ENCODE measurements at regions not wholly inside any gene's neighbourhood (a gene's known extent, or its start where the extent isn't known, plus 50 kb on each side); places are given as distances from the start of the nearest gene placed in this dataset.

GRCh38 chr2:64284751-64285150 is 140.5 kb upstream of the PELI1 start:
- DNase-seq (ENCODE audit: low read depth in 6 of 9, low spot score in 9 of 9) = peak in 4 of 9 donors; percentile 22 to 47 (median 27)
- peaks cover 0 to 11% of the 10 kb centered on the region in 2 donors for H3K9me3 ChIP-seq (ENCODE audit: control insufficient read depth in 2 of 2, insufficient read depth in 1 of 2, low read length in 1 of 2)
- WGBS = 59% methylated on average over 3 of the region's 3 CpGs
- no peak overlapping the region for H3K4me3 ChIP-seq (ENCODE audit: low read length in 2 of 2)
- H3K36me3 ChIP-seq (ENCODE audit: control insufficient read depth in 2 of 2, insufficient read depth in 2 of 2, low read length in 1 of 2) = no peaks in the 10 kb centered on the region
- no peaks in the 10 kb centered on the region for H3K27me3 ChIP-seq (ENCODE audit: control insufficient read depth in 2 of 2, insufficient read depth in 1 of 2, low read length in 1 of 2)
- H3K4me1 ChIP-seq (ENCODE audit: control insufficient read depth in 2 of 2, insufficient read depth in 2 of 2, low read length in 2 of 2) = peaks cover 24 to 34% of the 10 kb centered on the region in 2 donors
- H3K27ac ChIP-seq (ENCODE audit: low read depth in 1 of 2, low read length in 1 of 2) = peak overlapping the region; percentile 48 to 93

DNA sequence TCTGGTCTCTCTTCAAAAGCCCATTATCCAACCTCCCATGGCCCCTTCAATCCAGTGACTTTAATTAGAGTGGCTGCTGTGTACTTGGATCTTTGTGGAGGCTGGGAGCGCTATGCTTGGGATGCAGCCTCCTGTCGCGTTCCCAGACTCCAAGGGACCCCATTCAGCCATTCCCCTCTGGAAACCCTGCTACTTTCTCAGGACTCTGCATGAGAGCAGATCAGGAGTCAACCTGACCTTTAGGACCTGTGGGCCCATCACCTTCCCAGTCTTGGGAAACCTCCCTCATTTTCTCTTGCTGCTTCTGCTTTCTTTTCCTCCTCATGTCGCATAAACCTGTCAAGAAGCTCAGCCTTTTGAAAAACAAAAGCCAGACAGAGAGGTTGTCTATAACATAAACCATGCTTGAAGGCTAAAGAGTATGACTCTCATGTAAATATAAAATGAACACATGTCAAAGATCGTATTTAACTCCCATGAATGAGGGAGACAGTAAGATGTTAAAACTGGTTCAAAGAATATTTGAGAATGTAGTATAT is 143.1 kb upstream of the PELI1 start:
- DNase-seq (ENCODE audit: low read depth in 6 of 9, low spot score in 9 of 9) = no peak
- H3K4me3 ChIP-seq (ENCODE audit: low read length in 2 of 2) = no peak overlapping the region
- H3K9me3 ChIP-seq (ENCODE audit: control insufficient read depth in 2 of 2, insufficient read depth in 1 of 2, low read length in 1 of 2) = peaks cover 0 to 11% of the 10 kb centered on the region in 2 donors
- no peak overlapping the region for H3K27ac ChIP-seq (ENCODE audit: low read depth in 1 of 2, low read length in 1 of 2)
- WGBS = 97% methylated on average over 5 of the region's 5 CpGs
- no peaks in the 10 kb centered on the region for H3K27me3 ChIP-seq (ENCODE audit: control insufficient read depth in 2 of 2, insufficient read depth in 1 of 2, low read length in 1 of 2)
- H3K36me3 ChIP-seq (ENCODE audit: control insufficient read depth in 2 of 2, insufficient read depth in 2 of 2, low read length in 1 of 2) = no peaks in the 10 kb centered on the region
- H3K4me1 ChIP-seq (ENCODE audit: control insufficient read depth in 2 of 2, insufficient read depth in 2 of 2, low read length in 2 of 2) = peaks cover 24 to 34% of the 10 kb centered on the region in 2 donors

DNA sequence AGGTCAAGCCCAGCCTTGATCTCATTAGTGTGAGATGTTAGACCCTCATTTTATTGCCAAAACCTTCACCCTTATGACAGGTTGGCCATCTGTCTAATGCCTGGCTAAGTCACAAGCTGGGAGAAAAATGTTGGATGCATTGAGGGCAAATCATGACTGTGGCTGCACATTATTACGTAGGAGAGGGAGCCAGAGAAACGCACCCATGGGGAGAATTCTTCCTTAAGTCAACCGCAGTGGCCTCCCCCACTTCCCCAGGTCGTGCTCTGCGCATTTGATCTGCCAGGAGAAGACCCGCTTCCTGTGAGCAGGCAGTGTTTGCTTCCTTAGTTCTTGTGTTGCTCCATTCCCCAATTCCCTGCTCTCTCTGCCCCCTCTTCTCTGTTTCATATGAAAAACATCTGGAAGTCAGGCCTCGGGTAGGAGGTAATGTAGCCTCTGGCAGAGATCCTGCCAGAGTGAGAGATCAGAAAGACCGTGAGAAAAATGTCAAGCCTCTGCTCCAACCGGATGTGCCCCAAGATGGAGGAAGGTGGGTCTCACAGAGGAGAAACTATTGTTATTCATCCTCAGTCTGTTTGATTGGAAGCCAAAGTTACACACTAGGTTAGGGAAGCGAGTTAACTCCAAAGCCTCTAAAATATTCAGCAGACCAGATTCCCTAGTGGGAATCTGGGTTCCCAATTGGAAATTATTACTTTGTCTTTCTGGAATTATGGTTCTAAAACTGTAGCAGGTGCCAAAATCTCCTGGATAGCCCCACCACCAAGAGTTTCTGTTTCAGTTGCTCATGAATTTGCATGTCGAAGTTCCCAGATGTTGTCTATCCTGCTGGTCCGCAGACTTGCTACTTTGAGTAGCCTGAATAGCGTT is 144.3 kb upstream of the PELI1 start:
- DNase-seq (ENCODE audit: low read depth in 6 of 9, low spot score in 9 of 9) = no peak
- Histone ChIP-seq H3K4me1 (ENCODE audit: control insufficient read depth in 2 of 2, insufficient read depth in 2 of 2, low read length in 2 of 2) (peaks cover 18 to 23% of the 10 kb centered on the region in 2 donors), H3K36me3 (ENCODE audit: control insufficient read depth in 2 of 2, insufficient read depth in 2 of 2, low read length in 1 of 2) (no peaks in the 10 kb centered on the region), H3K27ac (ENCODE audit: low read depth in 1 of 2, low read length in 1 of 2) (no peak overlapping the region), H3K27me3 (ENCODE audit: control insufficient read depth in 2 of 2, insufficient read depth in 1 of 2, low read length in 1 of 2) (no peaks in the 10 kb centered on the region), H3K4me3 (ENCODE audit: low read length in 2 of 2) (no peak overlapping the region), H3K9me3 (ENCODE audit: control insufficient read depth in 2 of 2, insufficient read depth in 1 of 2, low read length in 1 of 2) (no peaks in the 10 kb centered on the region)
- WGBS = 84% methylated on average over 13 of the region's 13 CpGs

- H3K27me3 ChIP-seq (ENCODE audit: control insufficient read depth in 2 of 2, insufficient read depth in 1 of 2, low read length in 1 of 2) = no peaks in the 10 kb centered on the region
- no peaks in the 10 kb centered on the region for H3K9me3 ChIP-seq (ENCODE audit: control insufficient read depth in 2 of 2, insufficient read depth in 1 of 2, low read length in 1 of 2)
- WGBS = 93% methylated on average over 5 of the region's 5 CpGs
- no peaks in the 10 kb centered on the region for H3K36me3 ChIP-seq (ENCODE audit: control insufficient read depth in 2 of 2, insufficient read depth in 2 of 2, low read length in 1 of 2)
- no peak overlapping the region for H3K27ac ChIP-seq (ENCODE audit: low read depth in 1 of 2, low read length in 1 of 2)
- peaks cover 11 to 16% of the 10 kb centered on the region in 2 donors for H3K4me1 ChIP-seq (ENCODE audit: control insufficient read depth in 2 of 2, insufficient read depth in 2 of 2, low read length in 2 of 2)
- DNase-seq (ENCODE audit: low read depth in 6 of 9, low spot score in 9 of 9) = no peak
- no peak overlapping the region for H3K4me3 ChIP-seq (ENCODE audit: low read length in 2 of 2)
Measured at GRCh38 chr2:64289251-64289650, 145.0 kb upstream of the PELI1 start.

DNA sequence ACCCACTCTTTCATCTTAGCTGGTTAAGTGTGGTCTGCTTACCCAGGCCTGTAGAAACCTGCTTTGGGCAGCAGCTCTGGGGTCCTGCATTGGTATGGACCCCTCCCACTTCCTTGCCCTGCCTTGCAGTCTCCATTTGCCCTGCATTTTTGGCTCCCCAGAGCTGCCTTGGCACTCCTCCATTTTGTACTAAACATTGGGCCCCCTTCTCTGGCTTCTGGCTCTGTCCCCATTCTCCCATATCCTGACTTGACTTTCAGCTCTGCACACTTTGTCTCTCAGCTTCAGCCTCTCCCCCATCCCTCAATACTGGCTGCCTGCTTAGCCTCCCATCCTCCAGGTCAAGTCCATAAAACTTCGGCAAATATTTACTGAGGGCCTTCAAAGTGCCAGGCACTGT is 145.5 kb upstream of the PELI1 start:
- H3K27me3 ChIP-seq (ENCODE audit: control insufficient read depth in 2 of 2, insufficient read depth in 1 of 2, low read length in 1 of 2) = no peaks in the 10 kb centered on the region
- WGBS = 100% methylated on average over 1 of the region's 1 CpG
- no peak overlapping the region for H3K4me3 ChIP-seq (ENCODE audit: low read length in 2 of 2)
- DNase-seq (ENCODE audit: low read depth in 6 of 9, low spot score in 9 of 9) = no peak
- H3K27ac ChIP-seq (ENCODE audit: low read depth in 1 of 2, low read length in 1 of 2) = no peak overlapping the region
- H3K36me3 ChIP-seq (ENCODE audit: control insufficient read depth in 2 of 2, insufficient read depth in 2 of 2, low read length in 1 of 2) = no peaks in the 10 kb centered on the region
- H3K4me1 ChIP-seq (ENCODE audit: control insufficient read depth in 2 of 2, insufficient read depth in 2 of 2, low read length in 2 of 2) = peaks cover 7 to 11% of the 10 kb centered on the region in 2 donors
- H3K9me3 ChIP-seq (ENCODE audit: control insufficient read depth in 2 of 2, insufficient read depth in 1 of 2, low read length in 1 of 2) = no peaks in the 10 kb centered on the region

- H3K9me3 ChIP-seq (ENCODE audit: control insufficient read depth in 2 of 2, insufficient read depth in 1 of 2, low read length in 1 of 2) = no peaks in the 10 kb centered on the region
- no peak overlapping the region for H3K4me3 ChIP-seq (ENCODE audit: low read length in 2 of 2)
- H3K36me3 ChIP-seq (ENCODE audit: control insufficient read depth in 2 of 2, insufficient read depth in 2 of 2, low read length in 1 of 2) = no peaks in the 10 kb centered on the region
- no peak overlapping the region for H3K27ac ChIP-seq (ENCODE audit: low read depth in 1 of 2, low read length in 1 of 2)
- H3K27me3 ChIP-seq (ENCODE audit: control insufficient read depth in 2 of 2, insufficient read depth in 1 of 2, low read length in 1 of 2) = no peaks in the 10 kb centered on the region
- DNase-seq (ENCODE audit: low read depth in 6 of 9, low spot score in 9 of 9) = no peak
- 96% methylated on average over 1 of the region's 1 CpG for WGBS
- H3K4me1 ChIP-seq (ENCODE audit: control insufficient read depth in 2 of 2, insufficient read depth in 2 of 2, low read length in 2 of 2) = no peaks in the 10 kb centered on the region
Measured at GRCh38 chr2:64291181-64291580, 147.0 kb upstream of the PELI1 start.

DNA sequence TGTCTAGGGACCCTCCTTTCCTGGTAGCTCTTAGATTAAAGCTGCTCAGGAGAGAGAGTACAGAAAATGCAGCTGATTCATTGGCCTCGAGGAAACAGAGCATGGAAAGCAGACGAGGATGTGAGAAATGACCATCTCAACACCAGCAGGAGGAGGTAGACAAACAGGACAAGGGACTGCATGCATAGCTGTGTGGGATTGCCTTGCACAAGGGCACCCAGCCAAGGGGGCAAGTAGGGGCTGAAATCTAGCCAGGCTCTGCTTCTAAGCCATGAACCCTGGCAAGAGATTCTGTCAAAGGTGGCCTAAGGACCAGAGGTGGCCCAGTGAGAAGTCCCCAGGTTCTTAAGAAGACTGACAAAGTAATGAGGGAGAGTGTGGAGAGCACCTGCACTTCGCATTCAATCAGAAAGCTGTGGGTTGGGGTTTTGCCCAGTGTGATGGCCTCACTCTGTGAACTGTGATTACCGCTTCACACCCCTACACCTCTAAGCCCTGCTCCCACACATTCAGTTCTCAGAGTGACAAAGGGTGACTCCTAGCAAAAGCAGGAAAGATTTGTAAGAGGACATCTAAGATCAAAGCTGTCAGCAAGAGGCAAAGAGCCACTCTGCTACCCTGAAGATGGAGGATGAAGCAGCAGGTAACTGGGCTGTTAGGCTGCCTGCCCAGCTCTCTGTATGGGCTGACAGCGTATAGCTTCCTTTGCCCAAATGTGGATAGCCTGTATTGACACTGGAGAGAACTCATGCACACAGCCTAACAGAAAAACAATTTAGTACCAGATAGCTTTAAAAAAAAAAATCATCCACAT is 151.3 kb upstream of the PELI1 start:
- H3K9me3 ChIP-seq (ENCODE audit: control insufficient read depth in 2 of 2, insufficient read depth in 1 of 2, low read length in 1 of 2) = no peaks in the 10 kb centered on the region
- 85% methylated on average over 5 of the region's 5 CpGs for WGBS

DNA sequence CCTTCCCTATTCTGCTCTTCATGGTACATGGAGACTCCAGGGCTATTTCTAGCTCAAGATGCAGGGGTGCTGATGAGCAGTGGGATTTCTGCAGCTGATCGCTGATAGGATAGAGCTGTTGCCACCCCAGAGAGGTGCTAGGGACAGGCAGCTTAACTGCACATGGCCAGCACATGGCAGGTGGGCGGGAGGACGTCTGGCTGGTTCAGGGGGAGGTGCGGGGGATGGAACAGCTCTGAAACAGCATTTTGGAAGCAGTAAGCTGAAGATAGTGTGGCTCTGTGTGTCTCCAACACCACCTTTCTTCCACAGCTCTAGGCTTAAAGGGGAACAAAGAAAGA is 151.9 kb upstream of the PELI1 start:
- Histone ChIP-seq H3K27me3 (ENCODE audit: control insufficient read depth in 2 of 2, insufficient read depth in 1 of 2, low read length in 1 of 2) (no peaks in the 10 kb centered on the region), H3K36me3 (ENCODE audit: control insufficient read depth in 2 of 2, insufficient read depth in 2 of 2, low read length in 1 of 2) (no peaks in the 10 kb centered on the region), H3K4me3 (ENCODE audit: low read length in 2 of 2) (no peak overlapping the region), H3K4me1 (ENCODE audit: control insufficient read depth in 2 of 2, insufficient read depth in 2 of 2, low read length in 2 of 2) (no peaks in the 10 kb centered on the region), H3K9me3 (ENCODE audit: control insufficient read depth in 2 of 2, insufficient read depth in 1 of 2, low read length in 1 of 2) (no peaks in the 10 kb centered on the region), H3K27ac (ENCODE audit: low read depth in 1 of 2, low read length in 1 of 2) (no peak overlapping the region)
- no peak for DNase-seq (ENCODE audit: low read depth in 6 of 9, low spot score in 9 of 9)
- WGBS = 58% methylated on average over 4 of the region's 4 CpGs

More for the DNA sequence above, 151.3 kb upstream of the PELI1 start:
- no peak overlapping the region for H3K4me3 ChIP-seq (ENCODE audit: low read length in 2 of 2)
- H3K27ac ChIP-seq (ENCODE audit: low read depth in 1 of 2, low read length in 1 of 2) = no peak overlapping the region
- H3K27me3 ChIP-seq (ENCODE audit: control insufficient read depth in 2 of 2, insufficient read depth in 1 of 2, low read length in 1 of 2) = no peaks in the 10 kb centered on the region
- no peak for DNase-seq (ENCODE audit: low read depth in 6 of 9, low spot score in 9 of 9)
- H3K36me3 ChIP-seq (ENCODE audit: control insufficient read depth in 2 of 2, insufficient read depth in 2 of 2, low read length in 1 of 2) = no peaks in the 10 kb centered on the region
- H3K4me1 ChIP-seq (ENCODE audit: control insufficient read depth in 2 of 2, insufficient read depth in 2 of 2, low read length in 2 of 2) = no peaks in the 10 kb centered on the region
